ENCODE measurements at regions not wholly inside any gene's neighbourhood (a gene's known extent, or its start where the extent isn't known, plus 50 kb on each side); places are given as distances from the start of the nearest gene placed in this dataset.

- Histone ChIP-seq H3F3A (ENCODE audit: insufficient read depth, low read depth) (no peaks in the 10 kb centered on the region), H2AFZ (no peak overlapping the region), H3K9me2 (ENCODE audit: insufficient read depth) (no peaks in the 10 kb centered on the region), H3K36me3 (ENCODE audit: low read depth) (no peaks in the 10 kb centered on the region), H3K9me3 (ENCODE audit: insufficient read depth, low read depth) (peaks cover 7% of the 10 kb centered on the region), H3K27me3 (ENCODE audit: insufficient read depth, low read depth) (no peaks in the 10 kb centered on the region), H3K4me2 (no peak overlapping the region), H3K27ac (no peak overlapping the region), H3K79me2 (ENCODE audit: low read depth) (no peaks in the 10 kb centered on the region), H3K4me1 (replicated peaks; ENCODE audit: insufficient read depth) (no peaks in the 10 kb centered on the region), H3K4me3 (no peak overlapping the region), H4K20me1 (ENCODE audit: insufficient read depth) (no peaks in the 10 kb centered on the region)
- no peak for TF ChIP-seq EZH2 (IDR thresholded peaks at IDR 0.05; ENCODE audit: low read depth)
- no peak for TF ChIP-seq CTCF (conservative IDR thresholded peaks at IDR 0.05)
- ChIA-PET POLR2A (ENCODE audit: unreplicated experiment) (no interaction called here), CTCF (no interaction called here)
- no TSS peak for BruUV-seq (replicated peaks)
- intact Hi-C loops (cut with micrococcal nuclease; ENCODE audit: unreplicated experiment): no loop called here
- DNase-seq: no peak
Observed at GRCh38 chr12:92604786-92605185, 98.0 kb upstream of the PLEKHG7 start.

- intact Hi-C loops (cut with micrococcal nuclease; ENCODE audit: unreplicated experiment): no loop called here
- Histone ChIP-seq H3K9me2 (ENCODE audit: insufficient read depth) (no peaks in the 10 kb centered on the region), H3K79me2 (ENCODE audit: low read depth) (no peaks in the 10 kb centered on the region), H3K9me3 (ENCODE audit: insufficient read depth, low read depth) (peaks cover 9% of the 10 kb centered on the region), H3F3A (ENCODE audit: insufficient read depth, low read depth) (no peaks in the 10 kb centered on the region), H3K27ac (no peak overlapping the region), H3K4me1 (replicated peaks; ENCODE audit: insufficient read depth) (no peaks in the 10 kb centered on the region), H3K36me3 (ENCODE audit: low read depth) (no peaks in the 10 kb centered on the region), H3K4me3 (no peak overlapping the region), H3K27me3 (ENCODE audit: insufficient read depth, low read depth) (no peaks in the 10 kb centered on the region), H2AFZ (no peak overlapping the region), H3K4me2 (no peak overlapping the region), H4K20me1 (ENCODE audit: insufficient read depth) (no peaks in the 10 kb centered on the region)
- TF ChIP-seq EZH2 (IDR thresholded peaks at IDR 0.05; ENCODE audit: low read depth) (no peak), CTCF (conservative IDR thresholded peaks at IDR 0.05) (no peak)
- ChIA-PET CTCF (no interaction called here), POLR2A (ENCODE audit: unreplicated experiment) (no interaction called here)
- DNase-seq: no peak
- no TSS peak for BruUV-seq (replicated peaks)
Observed at GRCh38 chr12:92603741-92604432, 98.9 kb upstream of the PLEKHG7 start.

- Histone ChIP-seq H3K27me3 (ENCODE audit: insufficient read depth, low read depth) (no peaks in the 10 kb centered on the region), H2AFZ (no peak overlapping the region), H4K20me1 (ENCODE audit: insufficient read depth) (no peaks in the 10 kb centered on the region), H3K9me3 (ENCODE audit: insufficient read depth, low read depth) (peaks cover 9% of the 10 kb centered on the region), H3K4me3 (no peak overlapping the region), H3K27ac (no peak overlapping the region), H3K4me2 (no peak overlapping the region), H3K36me3 (ENCODE audit: low read depth) (no peaks in the 10 kb centered on the region), H3F3A (ENCODE audit: insufficient read depth, low read depth) (no peaks in the 10 kb centered on the region), H3K4me1 (replicated peaks; ENCODE audit: insufficient read depth) (no peaks in the 10 kb centered on the region), H3K79me2 (ENCODE audit: low read depth) (no peaks in the 10 kb centered on the region), H3K9me2 (ENCODE audit: insufficient read depth) (no peaks in the 10 kb centered on the region)
- BruUV-seq (replicated peaks): no TSS peak
- POLR2A ChIA-PET (ENCODE audit: unreplicated experiment): no interaction called here
- intact Hi-C loops (cut with micrococcal nuclease; ENCODE audit: unreplicated experiment): no loop called here
- CTCF ChIA-PET: no interaction called here
- no peak for TF ChIP-seq CTCF (conservative IDR thresholded peaks at IDR 0.05)
- TF ChIP-seq EZH2 (IDR thresholded peaks at IDR 0.05; ENCODE audit: low read depth): no peak
- DNase-seq: no peak
Observed at GRCh38 chr12:92602930-92603623, 99.7 kb upstream of the PLEKHG7 start.
